SK-N-SH (cell line): ENCODE measurements at regions not wholly inside any gene's neighbourhood (a gene's known extent, or its start where the extent isn't known, plus 50 kb on each side); places are given as distances from the start of the nearest gene placed in this dataset.

Source experiments
- CTCF ChIA-PET: fragments of 300-600, 350-600 bp; formaldehyde crosslinking; extraction: SDS; loops from one replicate; lab custom pipeline; 2021; lab: Yijun Ruan, JAX
- POLR2A ChIA-PET: fragments of 350-600 bp; sonication (Branson Sonifier 250); formaldehyde crosslinking; extraction: SDS; loops from one replicate; lab custom pipeline; 2020; ENCODE audit warnings: antibody characterized with exemption, inconsistent platforms; lab: Yijun Ruan, JAX
- DNase-seq: peaks from one replicate; pipeline ENCODE4 v3.0.0; 2012
- H2AFZ ChIP-seq: fragments of 200-600 bp; sonication (generic); 2 replicates; pipeline ENCODE4 v1.8.1; 2016; ENCODE audit warnings: antibody characterized with exemption, mild to moderate bottlenecking, low read depth
- H3F3A ChIP-seq: fragments of 200-600 bp; sonication (generic); replicated peaks from 2 replicates; pipeline ENCODE3; 2016; ENCODE audit warnings: antibody characterized with exemption, mild to moderate bottlenecking; ENCODE audit not compliant: insufficient read depth
- H3K27ac ChIP-seq, 2 experiments: fragments of 200-500 bp in 1 of 2; fragments of 200-600 bp in 1 of 2; sonication (Bioruptor generic) in 1 of 2; sonication (generic), shearing (Covaris generic) in 1 of 2; 2 replicates each; pipeline versions ENCODE4 v1.5.1 to v1.6.1; 2014 to 2016; ENCODE audit warnings: low read depth in 2 of 2, inconsistent platforms in 1 of 2, low read length in 1 of 2, mild to moderate bottlenecking in 1 of 2, mixed read lengths in 1 of 2
- H3K27me3 ChIP-seq: fragments of 200-600 bp; sonication (generic), shearing (Covaris generic); 2 replicates; pipeline ENCODE4 v1.6.1; 2016; ENCODE audit warnings: mixed run types; ENCODE audit not compliant: insufficient read depth
- H3K36me3 ChIP-seq, 2 experiments: fragments of 200-500 bp in 1 of 2; fragments of 200-600 bp in 1 of 2; sonication (Bioruptor generic) in 1 of 2; sonication (generic) in 1 of 2; replicated peaks in 1 of 2; 2 replicates each; pipeline versions ENCODE3 to v1.5.1; 2014 to 2016; ENCODE audit warnings: low read length in 1 of 2, mild to moderate bottlenecking in 1 of 2; ENCODE audit not compliant: insufficient read depth in 2 of 2, control insufficient read depth in 1 of 2
- H3K4me1 ChIP-seq, 2 experiments: fragments of 200-500 bp in 1 of 2; fragments of 200-600 bp in 1 of 2; sonication (Bioruptor generic) in 1 of 2; sonication (generic), shearing (Covaris generic) in 1 of 2; 2 replicates each; pipeline versions ENCODE4 v1.5.1 to v1.6.1; 2014 to 2016; ENCODE audit warnings: low read depth in 1 of 2, low read length in 1 of 2, mixed run types in 1 of 2; ENCODE audit not compliant: insufficient read depth in 2 of 2, control insufficient read depth in 1 of 2
- H3K4me2 ChIP-seq: fragments of 200-600 bp; sonication (generic), shearing (Covaris generic); 2 replicates; pipeline ENCODE4 v1.6.1; 2017; ENCODE audit warnings: mixed run types
- H3K4me3 ChIP-seq, 2 experiments: fragments of 200-500 bp in 1 of 2; fragments of 200-600 bp in 1 of 2; sonication (Bioruptor generic) in 1 of 2; sonication (generic), shearing (Covaris generic) in 1 of 2; 2 replicates each; pipeline versions ENCODE4 v1.5.1 to v1.8.1; 2014 to 2016; ENCODE audit warnings: low read depth in 2 of 2, inconsistent platforms in 1 of 2, low read length in 1 of 2, mild to moderate bottlenecking in 1 of 2, mixed read lengths in 1 of 2, moderate library complexity in 1 of 2
- H3K79me2 ChIP-seq: fragments of 200-600 bp; sonication (generic); 2 replicates; pipeline ENCODE4 v1.8.1; 2017; ENCODE audit warnings: mild to moderate bottlenecking; ENCODE audit not compliant: insufficient read depth
- H3K9ac ChIP-seq: fragments of 200-600 bp; sonication (generic); 2 replicates; pipeline ENCODE4 v1.6.1; 2017; ENCODE audit warnings: mixed run types
- H3K9me2 ChIP-seq: fragments of 200-600 bp; sonication (generic); 2 replicates; pipeline ENCODE4 v1.6.1; 2017; ENCODE audit warnings: mixed run types
- H3K9me3 ChIP-seq: fragments of 200-600 bp; sonication (generic); 2 replicates; pipeline ENCODE4 v1.6.1; 2017; ENCODE audit warnings: mixed run types, mild to moderate bottlenecking, moderate library complexity
- H4K20me1 ChIP-seq: fragments of 200-600 bp; sonication (generic); 2 replicates; pipeline ENCODE4 v1.6.1; 2017; ENCODE audit warnings: mild to moderate bottlenecking, mixed run types; ENCODE audit not compliant: insufficient read depth
- CTCF ChIP-seq: fragments of 200-600 bp; sonication (generic); IDR thresholded peaks from 2 replicates; pipeline ENCODE4 v1.6.1; 2017; ENCODE audit warnings: antibody characterized with exemption, mild to moderate bottlenecking, moderate library complexity
- ELF1 ChIP-seq: IDR thresholded peaks from 2 replicates; pipeline ENCODE4 v1.4.0; 2012
- EZH2phosphoT487 ChIP-seq: fragments of 200-600 bp; sonication (generic); IDR thresholded peaks from 2 replicates; pipeline ENCODE4 v1.6.1; 2017; ENCODE audit warnings: low read depth, mixed run types, mild to moderate bottlenecking, antibody characterized with exemption, moderate library complexity, borderline replicate concordance
- FOSL2 ChIP-seq: IDR thresholded peaks from 2 replicates; pipeline ENCODE4 v1.4.0; 2012; ENCODE audit warnings: low read depth, mild to moderate bottlenecking, moderate library complexity, borderline replicate concordance
- FOXM1 ChIP-seq: IDR thresholded peaks from 2 replicates; pipeline ENCODE4 v1.4.0; 2012; ENCODE audit warnings: low read depth, mild to moderate bottlenecking
- MAX ChIP-seq: IDR thresholded peaks from 2 replicates; pipeline ENCODE4 v1.4.0; 2012; ENCODE audit warnings: low read depth
- MEF2A ChIP-seq: IDR thresholded peaks from 2 replicates; pipeline ENCODE4 v1.4.0; 2012; ENCODE audit warnings: low read depth, borderline replicate concordance
- NRF1 ChIP-seq: IDR thresholded peaks from 2 replicates; pipeline ENCODE4 v1.6.1; 2012; ENCODE audit warnings: low read depth, mild to moderate bottlenecking, low read length
- RCOR1 ChIP-seq: fragments of 150-350 bp; IDR thresholded peaks from 2 replicates; pipeline ENCODE4 v1.6.1; 2017; ENCODE audit warnings: antibody characterized with exemption, low read length
- REST ChIP-seq: IDR thresholded peaks from 2 replicates; pipeline ENCODE4 v1.6.1; 2012; ENCODE audit warnings: mild to moderate bottlenecking, low read depth, low read length, moderate library complexity
- RFX5 ChIP-seq: IDR thresholded peaks from 2 replicates; pipeline ENCODE4 v1.6.1; 2012; ENCODE audit warnings: mild to moderate bottlenecking, improper control_type of control experiment, low read length
- RXRA ChIP-seq: IDR thresholded peaks from 2 replicates; pipeline ENCODE4 v1.4.0; 2012; ENCODE audit warnings: low read depth, mild to moderate bottlenecking, borderline replicate concordance
- SIN3A ChIP-seq: IDR thresholded peaks from 2 replicates; pipeline ENCODE4 v1.6.1; 2012; ENCODE audit warnings: low read depth, mild to moderate bottlenecking, low read length, moderate library complexity, borderline replicate concordance
- SMC3 ChIP-seq: IDR thresholded peaks from 2 replicates; pipeline ENCODE4 v1.6.1; 2012; ENCODE audit warnings: low read depth, low read length, improper control_type of control experiment
- TAF1 ChIP-seq: IDR thresholded peaks from 2 replicates; pipeline ENCODE4 v1.6.1; 2012; ENCODE audit warnings: low read depth, mild to moderate bottlenecking, low read length, moderate library complexity, borderline replicate concordance
- TCF12 ChIP-seq: IDR thresholded peaks from 2 replicates; pipeline ENCODE4 v1.4.0; 2012
- TEAD4 ChIP-seq: IDR thresholded peaks from 2 replicates; pipeline ENCODE4 v1.4.0; 2012; ENCODE audit warnings: mild to moderate bottlenecking, borderline replicate concordance; ENCODE audit not compliant: insufficient read depth
- USF1 ChIP-seq: IDR thresholded peaks from 2 replicates; pipeline ENCODE4 v1.4.0; 2012; ENCODE audit warnings: low read depth, borderline replicate concordance
- YY1 ChIP-seq: IDR thresholded peaks from 2 replicates; pipeline ENCODE4 v1.4.0; 2012; ENCODE audit warnings: low read depth, mild to moderate bottlenecking
- ZBTB33 ChIP-seq: IDR thresholded peaks from 2 replicates; pipeline ENCODE4 v1.4.0; 2012; ENCODE audit warnings: low read depth, borderline replicate concordance
- WGBS: methylation state at CpG from one replicate; pipeline ENCODE4 v1.1.6; 2017; ENCODE audit warnings: low lambda C conversion rate; 5-methylcytosine and 5-hydroxymethylcytosine counted together

- Histone ChIP-seq H3K27me3 (no peaks in the 10 kb centered on the region), H3K79me2 (no peaks in the 10 kb centered on the region), H2AFZ (no peak overlapping the region), H3F3A (no peaks in the 10 kb centered on the region), H3K4me2 (no peak overlapping the region), H3K36me3 (no peaks in the 10 kb centered on the region), H4K20me1 (no peaks in the 10 kb centered on the region), H3K9me3 (no peaks in the 10 kb centered on the region), H3K9me2 (no peaks in the 10 kb centered on the region), H3K4me1 (no peaks in the 10 kb centered on the region), H3K9ac (no peak overlapping the region), H3K4me3 (no peak overlapping the region), H3K27ac (no peak overlapping the region)
- TF ChIP-seq CTCF = no peak
- no peak for TF ChIP-seq TEAD4
- no peak for TF ChIP-seq RXRA
- no peak for TF ChIP-seq SIN3A
- ChIA-PET POLR2A (no interaction called here), CTCF (no interaction called here)
- DNase-seq = no peak
- WGBS = 57% methylated on average over 1 of the region's 1 CpG
Measured at GRCh38 chr5:117177302-117177701, 602.7 kb upstream of the SEMA6A start.

DNA sequence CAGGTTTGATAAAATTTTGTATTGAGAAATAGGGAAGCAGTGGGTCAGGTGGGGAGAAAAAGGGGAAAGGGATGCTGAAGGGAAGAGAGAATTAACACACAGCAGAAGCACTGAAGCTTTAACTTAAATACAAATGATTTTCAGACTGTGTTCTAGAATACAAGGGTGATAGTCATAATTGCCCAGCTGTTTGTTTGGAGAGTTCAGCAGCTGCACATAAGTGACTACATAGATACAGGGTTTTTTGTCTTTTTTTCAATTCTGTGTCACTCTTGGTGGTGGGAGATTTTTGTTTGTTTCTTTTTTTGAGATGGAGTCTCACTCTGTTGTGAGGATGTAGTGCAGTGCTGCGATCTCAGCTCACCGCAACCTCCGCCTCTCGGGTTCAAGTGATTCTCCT is 590.4 kb upstream of the SEMA6A start:
- POLR2A ChIA-PET = no interaction called here

More for the DNA sequence above, 590.4 kb upstream of the SEMA6A start:
- Histone ChIP-seq H3F3A (no peaks in the 10 kb centered on the region), H3K9me3 (no peaks in the 10 kb centered on the region), H3K4me2 (no peak overlapping the region), H3K27ac (no peak overlapping the region), H2AFZ (no peak overlapping the region), H4K20me1 (no peaks in the 10 kb centered on the region), H3K27me3 (no peaks in the 10 kb centered on the region), H3K79me2 (no peaks in the 10 kb centered on the region), H3K4me3 (no peak overlapping the region), H3K4me1 (no peaks in the 10 kb centered on the region), H3K9ac (no peak overlapping the region), H3K36me3 (no peaks in the 10 kb centered on the region), H3K9me2 (no peaks in the 10 kb centered on the region)
- DNase-seq = no peak
- TF ChIP-seq RXRA (no peak), FOXM1 (no peak), NRF1 (no peak), REST (no peak), RCOR1 (no peak), ZBTB33 (no peak), TAF1 (no peak), USF1 (no peak), MAX (no peak), FOSL2 (no peak), EZH2phosphoT487 (no peak), SIN3A (no peak), ELF1 (no peak), MEF2A (no peak), TCF12 (no peak), RFX5 (no peak), YY1 (no peak), SMC3 (no peak)
- CTCF ChIA-PET = no interaction called here
- WGBS = 70% methylated on average over 4 of the region's 4 CpGs
